Stimulated activated CD4-positive, alpha-beta T cell treated with anti-CD3 and anti-CD28 coated beads, Interleukin-15, amount 100 ng/mL, for 1 hour (primary cell): ENCODE measurements at regions not wholly inside any gene's neighbourhood (a gene's known extent, or its start where the extent isn't known, plus 50 kb on each side); places are given as distances from the start of the nearest gene placed in this dataset.
"Not testable (repeated sequence)": the region's sequence is repeated elsewhere in the genome, so short reads cannot be mapped to it uniquely, and the experiment has no call there.

Source experiments
- DNase-seq, 2 donors: peaks; one replicate each; pipeline ENCODE4 v3.0.0-alpha.2; 2020; ENCODE audit warnings: low read depth in 1 of 2, low spot score in 1 of 2

DNA sequence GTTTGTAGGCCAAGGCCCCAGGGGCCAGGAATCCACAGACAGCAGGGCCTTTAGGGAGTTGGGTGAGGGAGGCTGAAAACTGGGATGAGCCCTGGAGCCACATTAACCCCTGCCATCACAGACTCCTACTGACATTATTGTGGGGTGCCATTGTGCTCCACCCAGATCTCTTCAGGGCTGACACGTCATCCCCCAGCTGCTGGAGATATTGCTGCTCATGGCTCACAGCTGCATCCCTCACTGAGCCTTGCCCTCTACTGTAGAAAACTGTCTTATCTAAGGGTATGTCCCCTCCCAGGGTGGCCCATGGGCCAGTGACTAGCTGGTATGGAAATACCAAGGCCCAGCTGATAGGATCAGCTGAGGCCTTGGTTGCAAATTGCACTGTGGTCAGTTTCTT, 87.3 kb upstream of the PRR23C start:
- DNase-seq = no peak

DNA sequence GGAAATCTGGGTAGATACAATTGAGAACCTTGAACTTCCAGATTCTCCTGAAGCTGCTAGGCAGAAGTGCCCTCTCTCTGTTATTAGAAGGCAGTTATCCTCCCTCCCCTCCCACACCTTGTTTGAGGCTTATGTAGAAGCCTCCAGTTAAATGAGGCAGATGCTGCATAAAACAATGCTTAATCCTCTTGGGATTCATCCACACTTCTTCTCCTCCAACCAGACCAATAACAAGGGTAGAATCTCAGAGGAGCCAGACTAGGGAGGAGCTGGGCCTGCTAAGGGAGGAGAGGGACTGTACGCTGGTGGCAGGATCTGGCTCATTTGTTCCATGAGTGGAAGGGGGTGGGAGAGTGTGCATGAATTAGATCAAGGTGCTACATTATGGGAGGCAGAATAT, 88.3 kb upstream of the PRR23C start:
- DNase-seq = no peak

- DNase-seq = no peak
These were observed 90.1 kb upstream of the PRR23C start for GRCh38 chr3:139134678-139135372.

DNA sequence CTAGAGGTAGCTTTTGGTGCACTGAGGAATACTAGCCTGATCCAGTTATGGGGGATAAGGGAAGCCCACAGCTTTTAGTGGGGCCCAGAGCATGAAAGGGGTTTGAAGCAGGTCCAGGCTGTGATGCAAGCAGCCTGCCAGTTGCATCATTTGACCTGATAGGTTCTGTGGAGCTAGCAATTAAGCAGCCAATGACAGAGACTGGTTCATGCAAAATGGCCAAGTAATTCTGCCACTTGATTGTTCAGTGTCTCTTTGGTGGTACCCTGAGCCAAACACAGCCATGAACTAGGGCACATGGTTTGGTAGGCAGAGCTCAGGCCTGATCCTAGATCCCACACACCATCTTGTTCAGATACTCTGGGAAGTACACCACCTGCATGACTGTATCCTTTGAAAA, 91.0 kb upstream of the PRR23C start:
- no peak for DNase-seq

GRCh38 chr3:139136469-139137202, 91.9 kb upstream of the PRR23C start:
- DNase-seq = no peak

- DNase-seq = no peak
These were observed 95.9 kb upstream of the PRR23C start for GRCh38 chr3:139140553-139140952.

GRCh38 chr3:139145980-139146379, 101.3 kb upstream of the PRR23C start:
- DNase-seq = not testable (repeated sequence)

DNA sequence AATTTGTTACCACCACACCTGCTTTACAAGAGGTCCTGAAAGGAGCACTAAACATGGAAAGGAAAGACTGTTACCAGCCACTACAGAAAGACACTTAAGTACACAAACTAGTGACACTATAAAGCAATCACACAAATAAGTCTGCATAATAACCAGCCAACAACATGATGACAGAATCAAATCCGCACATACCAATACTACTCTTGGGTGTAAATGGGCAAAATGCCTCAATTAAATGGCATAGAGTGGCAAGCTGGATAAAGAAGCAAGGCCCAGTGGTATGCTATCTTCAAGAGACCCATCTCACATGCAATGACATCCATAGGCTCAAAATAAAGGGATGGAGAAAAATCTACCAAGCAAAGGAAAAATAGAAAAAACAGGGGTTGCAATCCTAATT, 106.8 kb upstream of the PRR23C start:
- no peak for DNase-seq

- not testable (repeated sequence) for DNase-seq
These were observed 108.7 kb upstream of the PRR23C start for GRCh38 chr3:139153434-139153833.

DNA sequence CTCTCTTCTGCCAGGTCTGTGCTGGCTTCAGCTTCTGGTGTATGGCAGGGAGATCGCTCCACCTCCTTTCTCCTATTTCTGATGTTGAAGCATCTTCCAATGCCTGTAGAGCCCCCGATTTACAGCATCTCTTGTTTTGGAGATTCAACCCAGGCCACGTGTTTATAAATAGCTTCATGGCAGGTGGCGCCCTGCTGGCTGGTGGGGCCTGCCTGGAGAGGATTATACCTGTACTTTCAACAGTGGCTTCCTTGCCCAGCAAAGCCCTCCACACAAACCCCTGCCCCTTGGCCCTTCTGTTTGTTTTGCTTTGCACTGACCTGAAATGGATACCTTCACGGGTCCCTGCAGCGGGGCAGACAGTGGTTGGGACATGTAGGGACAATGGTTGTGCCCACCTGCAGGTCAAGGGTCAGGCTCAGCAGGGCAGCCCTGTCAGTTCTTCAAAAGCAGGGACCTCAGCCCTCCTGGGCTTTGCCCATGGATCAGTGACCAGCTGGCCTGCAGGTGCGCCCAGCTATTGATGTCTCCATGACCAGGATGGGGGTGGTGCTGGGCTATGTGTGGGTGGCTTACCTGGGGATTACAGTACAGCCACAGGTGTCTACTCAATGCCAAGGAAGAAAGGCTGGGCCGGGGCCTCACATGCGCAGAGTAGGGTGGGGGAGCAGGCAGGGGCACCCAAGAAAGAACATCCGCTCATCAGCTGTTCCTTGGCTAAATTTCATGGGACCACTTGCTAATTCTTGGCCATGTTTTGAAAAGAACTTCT, 112.7 kb upstream of the PRR23C start:
- no peak for DNase-seq

- no peak for DNase-seq
These were observed 114.7 kb upstream of the PRR23C start for GRCh38 chr3:139159356-139159755.

DNA sequence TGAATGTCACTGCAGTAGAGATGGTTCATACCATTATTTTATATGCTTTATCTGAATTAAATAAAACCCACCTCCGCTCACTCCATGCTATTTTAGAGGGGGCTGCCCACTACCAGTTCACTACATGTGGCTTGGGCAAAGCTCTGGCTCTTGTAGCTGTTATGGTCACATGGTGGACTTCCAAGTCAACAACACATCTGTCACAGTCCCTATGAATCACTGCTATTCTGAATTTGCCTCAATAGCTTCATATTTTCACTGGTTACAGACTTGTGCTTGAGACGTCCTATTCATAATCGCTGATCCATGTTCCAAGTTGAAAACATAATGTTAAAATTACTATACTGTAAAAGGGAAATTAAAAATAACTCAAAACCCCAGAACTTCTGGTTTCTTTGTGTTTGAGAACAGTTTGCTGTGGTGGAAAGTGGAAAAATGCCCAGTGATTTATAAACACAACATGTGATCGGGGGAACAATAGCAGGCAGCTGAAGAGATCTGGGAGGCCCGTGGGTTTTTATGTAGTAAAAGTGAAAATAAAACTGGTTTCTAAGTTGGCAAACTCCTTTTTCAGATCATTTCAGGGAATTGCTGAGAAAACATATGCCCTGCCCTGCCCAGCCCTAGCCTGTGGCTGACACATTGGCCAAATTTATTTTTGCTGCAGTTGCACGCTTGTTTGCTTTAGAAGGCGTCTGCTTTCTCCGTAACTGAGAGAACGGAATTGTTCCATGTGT, 128.8 kb upstream of the PRR23C start:
- no peak for DNase-seq

GRCh38 chr3:139180489-139180888, 135.8 kb upstream of the PRR23C start:
- no peak for DNase-seq

- DNase-seq = no peak
These were observed 137.5 kb upstream of the PRR23C start for GRCh38 chr3:139182143-139182542.

GRCh38 chr3:139182598-139182997, 137.9 kb upstream of the PRR23C start:
- no peak for DNase-seq

GRCh38 chr3:139185527-139185926, 140.8 kb upstream of the PRR23C start:
- no peak for DNase-seq

DNA sequence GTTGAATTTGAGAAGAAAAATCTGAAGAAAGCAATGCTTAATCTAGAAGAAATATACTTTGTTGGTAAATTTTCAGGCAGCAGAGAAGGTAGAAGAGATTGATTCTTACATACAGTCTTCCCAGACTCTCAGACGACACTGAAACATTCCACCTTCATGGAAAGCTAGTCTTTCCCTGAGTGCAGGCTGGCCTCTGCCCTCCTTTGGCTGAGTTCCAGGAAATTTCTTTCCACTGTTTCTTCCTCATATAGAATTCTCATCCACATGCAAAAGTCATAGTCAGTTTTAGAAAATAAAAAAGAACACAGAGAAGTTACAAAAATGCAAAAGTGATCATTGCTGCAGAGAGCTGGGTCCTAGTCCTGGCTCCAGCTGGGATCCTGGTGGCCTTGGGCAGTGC, 142.5 kb upstream of the PRR23C start:
- DNase-seq = no peak

- no peak for DNase-seq
These were observed 143.0 kb upstream of the PRR23C start for GRCh38 chr3:139187648-139188047.

GRCh38 chr3:139189943-139190342, 145.3 kb upstream of the PRR23C start:
- no peak for DNase-seq

GRCh38 chr3:139194421-139194820, 149.4 kb upstream of the MRPS22 start:
- DNase-seq = not testable (repeated sequence)

DNA sequence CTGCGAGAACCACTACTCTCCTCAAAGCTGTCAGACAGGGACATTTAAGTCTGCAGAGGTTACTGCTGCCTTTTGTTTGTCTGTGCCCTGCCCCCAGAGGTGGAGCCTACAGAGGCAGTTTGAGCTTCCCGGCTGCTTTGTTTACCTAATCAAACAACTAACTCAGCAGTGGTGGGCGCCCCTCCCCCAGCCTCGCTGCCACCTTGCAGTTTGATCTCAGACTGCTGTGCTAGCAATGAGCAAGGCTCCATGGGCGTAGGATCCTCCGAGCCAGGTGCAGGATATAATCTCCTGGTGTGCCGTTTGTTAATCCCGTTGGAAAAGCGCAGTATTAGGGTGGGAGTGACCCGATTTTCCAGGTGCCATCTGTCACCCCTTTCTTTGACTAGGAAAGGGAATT, 147.7 kb upstream of the MRPS22 start:
- DNase-seq = not testable (repeated sequence)
